Endothelial cell of umbilical vein (primary cell): ENCODE measurements at regions not wholly inside any gene's neighbourhood (a gene's known extent, or its start where the extent isn't known, plus 50 kb on each side); places are given as distances from the start of the nearest gene placed in this dataset.

Source experiments
- EZH2 ChIP-seq: IDR thresholded peaks from 2 replicates; pipeline ENCODE4 v1.6.1; 2012; ENCODE audit warnings: borderline replicate concordance, low read depth, mild to moderate bottlenecking, moderate library complexity, low read length, inconsistent platforms; ENCODE audit not compliant: severe bottlenecking
- FOS ChIP-seq: IDR thresholded peaks from 2 replicates; pipeline ENCODE4 v1.6.1; 2011; ENCODE audit warnings: mild to moderate bottlenecking, low read length, moderate library complexity, borderline replicate concordance; ENCODE audit not compliant: insufficient read depth
- GATA2 ChIP-seq: IDR thresholded peaks from 2 replicates; pipeline ENCODE4 v1.7.0; 2011; ENCODE audit warnings: low read depth, mild to moderate bottlenecking, moderate library complexity, mixed read lengths, low read length; ENCODE audit not compliant: insufficient read length, insufficient read depth
- JUN ChIP-seq: IDR thresholded peaks from 2 replicates; pipeline ENCODE4 v1.6.1; 2011; ENCODE audit warnings: borderline replicate concordance, low read depth; ENCODE audit not compliant: insufficient read length, insufficient read depth
- MYC ChIP-seq: IDR thresholded peaks from one replicate; pipeline ENCODE4 v1.6.1; 2011; ENCODE audit warnings: mild to moderate bottlenecking, low read depth, low read length
- POLR2A ChIP-seq: IDR thresholded peaks from 2 replicates; pipeline ENCODE4 v1.6.1; 2012; ENCODE audit warnings: low read depth, mild to moderate bottlenecking, control low read depth, low read length
- POLR2AphosphoS5 ChIP-seq: IDR thresholded peaks from 2 replicates; pipeline ENCODE4 v1.6.1; 2012; ENCODE audit warnings: low read depth, mild to moderate bottlenecking, control low read depth, low read length, moderate library complexity; ENCODE audit not compliant: insufficient read depth
- TF ChIP-seq, protein P1 (sequence below): IDR thresholded peaks from 2 replicates; pipeline ENCODE4 v1.6.1; 2011; ENCODE audit not compliant: insufficient read depth, insufficient read length
- TF ChIP-seq, protein P2 (sequence below), 2 donors: IDR thresholded peaks; 1 replicate in 1 of 2; 2 replicates in 1 of 2; pipeline ENCODE4 v1.5.1; 2011; ENCODE audit warnings: low read length in 2 of 2, mild to moderate bottlenecking in 2 of 2, moderate library complexity in 2 of 2, control low read depth in 1 of 2, inconsistent platforms in 1 of 2, low read depth in 1 of 2; ENCODE audit not compliant: insufficient read depth in 1 of 2; ENCODE audit errors: extremely low read depth in 1 of 2

DNA sequence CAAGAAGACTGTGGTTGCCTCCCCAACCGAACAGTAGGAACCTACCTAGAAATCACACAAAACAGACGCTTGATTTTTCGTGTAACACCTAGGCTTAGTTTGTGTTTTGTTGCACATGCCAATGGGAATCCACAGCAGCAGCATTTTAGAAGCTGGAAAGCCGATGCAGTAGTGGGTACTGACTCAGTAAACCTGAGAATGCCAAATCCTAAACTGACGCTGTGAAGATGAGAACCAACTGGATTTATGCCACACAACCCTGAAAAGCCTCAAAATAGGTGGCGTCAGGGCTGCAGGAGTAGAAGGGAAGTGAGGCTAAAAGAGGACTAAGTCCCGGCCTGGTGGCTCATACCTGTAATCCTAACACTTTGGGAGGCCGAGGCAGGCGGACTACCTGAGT lies 162.5 kb downstream of the REEP3 start:
- TF ChIP-seq, protein P1, sequence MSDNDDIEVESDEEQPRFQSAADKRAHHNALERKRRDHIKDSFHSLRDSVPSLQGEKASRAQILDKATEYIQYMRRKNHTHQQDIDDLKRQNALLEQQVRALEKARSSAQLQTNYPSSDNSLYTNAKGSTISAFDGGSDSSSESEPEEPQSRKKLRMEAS = no peak
- TF ChIP-seq POLR2A (no peak), POLR2AphosphoS5 (no peak), EZH2 (no peak), JUN (no peak), MYC (no peak), FOS (no peak), GATA2 (no peak)
- TF ChIP-seq, protein P2, sequence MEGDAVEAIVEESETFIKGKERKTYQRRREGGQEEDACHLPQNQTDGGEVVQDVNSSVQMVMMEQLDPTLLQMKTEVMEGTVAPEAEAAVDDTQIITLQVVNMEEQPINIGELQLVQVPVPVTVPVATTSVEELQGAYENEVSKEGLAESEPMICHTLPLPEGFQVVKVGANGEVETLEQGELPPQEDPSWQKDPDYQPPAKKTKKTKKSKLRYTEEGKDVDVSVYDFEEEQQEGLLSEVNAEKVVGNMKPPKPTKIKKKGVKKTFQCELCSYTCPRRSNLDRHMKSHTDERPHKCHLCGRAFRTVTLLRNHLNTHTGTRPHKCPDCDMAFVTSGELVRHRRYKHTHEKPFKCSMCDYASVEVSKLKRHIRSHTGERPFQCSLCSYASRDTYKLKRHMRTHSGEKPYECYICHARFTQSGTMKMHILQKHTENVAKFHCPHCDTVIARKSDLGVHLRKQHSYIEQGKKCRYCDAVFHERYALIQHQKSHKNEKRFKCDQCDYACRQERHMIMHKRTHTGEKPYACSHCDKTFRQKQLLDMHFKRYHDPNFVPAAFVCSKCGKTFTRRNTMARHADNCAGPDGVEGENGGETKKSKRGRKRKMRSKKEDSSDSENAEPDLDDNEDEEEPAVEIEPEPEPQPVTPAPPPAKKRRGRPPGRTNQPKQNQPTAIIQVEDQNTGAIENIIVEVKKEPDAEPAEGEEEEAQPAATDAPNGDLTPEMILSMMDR (IDR thresholded peaks at IDR 0.05; ENCODE audit: extremely low read depth in 1 of 2, insufficient read depth in 1 of 2, low read depth in 1 of 2, low read length in 2 of 2) = no peak
